ENCODE measurements at regions not wholly inside any gene's neighbourhood (a gene's known extent, or its start where the extent isn't known, plus 50 kb on each side); places are given as distances from the start of the nearest gene placed in this dataset.
"Not testable (repeated sequence)": the region's sequence is repeated elsewhere in the genome, so short reads cannot be mapped to it uniquely, and the experiment has no call there.

- WGBS, 2 donors (ENCODE audit: low coverage in 1 of 2) = 74% methylated on average over 3 of the region's 3 CpGs; no CpG with 5 or more reads in 1 of the 2 donors
- H3K27ac ChIP-seq; in situ Hi-C loops (cut with MboI; ENCODE audit: low pct_ligation_motif_present in 1 of 4, low pct_unique_long_range_greater_than_20kb in 1 of 4, low sequenced_read_pairs in 3 of 4); H3K9me3 ChIP-seq; H3K4me3 ChIP-seq; DNase-seq; H3K36me3 ChIP-seq; H3K27me3 ChIP-seq; H3K4me1 ChIP-seq; intact Hi-C loops (cut with DNase I; ENCODE audit: low total_unique reads): not testable (repeated sequence)
These were observed 293.0 kb upstream of the PLGLB1 start for GRCh38 chr2:87314622-87315021.

- H3K4me1 ChIP-seq; in situ Hi-C loops (cut with MboI; ENCODE audit: low pct_ligation_motif_present in 1 of 4, low pct_unique_long_range_greater_than_20kb in 1 of 4, low sequenced_read_pairs in 3 of 4); intact Hi-C loops (cut with DNase I; ENCODE audit: low total_unique reads); H3K4me3 ChIP-seq; H3K36me3 ChIP-seq; H3K27me3 ChIP-seq; H3K27ac ChIP-seq; DNase-seq; H3K9me3 ChIP-seq: not testable (repeated sequence)
- WGBS, 2 donors (ENCODE audit: low coverage in 1 of 2) = 62 to 70% methylated on average over 2 to 4 of the region's 6 CpGs
These were observed 293.7 kb upstream of the PLGLB1 start for GRCh38 chr2:87315183-87315902.

GRCh38 chr2:87317193-87317592 is 295.5 kb upstream of the PLGLB1 start:
- DNase-seq; H3K4me3 ChIP-seq; intact Hi-C loops (cut with DNase I; ENCODE audit: low total_unique reads); H3K4me1 ChIP-seq; H3K9me3 ChIP-seq; H3K27me3 ChIP-seq; in situ Hi-C loops (cut with MboI; ENCODE audit: low pct_ligation_motif_present in 1 of 4, low pct_unique_long_range_greater_than_20kb in 1 of 4, low sequenced_read_pairs in 3 of 4); H3K27ac ChIP-seq; H3K36me3 ChIP-seq: not testable (repeated sequence)
- 60% methylated on average over 1 of the region's 1 CpG; no CpG with 5 or more reads in 1 of the 2 donors for WGBS, 2 donors (ENCODE audit: low coverage in 1 of 2)

- 33 to 38% methylated on average over 1 of the region's 2 CpGs for WGBS, 2 donors (ENCODE audit: low coverage in 1 of 2)
- H3K4me1 ChIP-seq; DNase-seq; intact Hi-C loops (cut with DNase I; ENCODE audit: low total_unique reads); H3K4me3 ChIP-seq; H3K36me3 ChIP-seq; H3K27me3 ChIP-seq; in situ Hi-C loops (cut with MboI; ENCODE audit: low pct_ligation_motif_present in 1 of 4, low pct_unique_long_range_greater_than_20kb in 1 of 4, low sequenced_read_pairs in 3 of 4); H3K9me3 ChIP-seq; H3K27ac ChIP-seq: not testable (repeated sequence)
These were observed 297.3 kb upstream of the PLGLB1 start for GRCh38 chr2:87318814-87319491.

GRCh38 chr2:87319705-87320104 is 298.1 kb upstream of the PLGLB1 start:
- in situ Hi-C loops (cut with MboI; ENCODE audit: low pct_ligation_motif_present in 1 of 4, low pct_unique_long_range_greater_than_20kb in 1 of 4, low sequenced_read_pairs in 3 of 4) = not testable (repeated sequence)

GRCh38 chr2:87321201-87321600 is 299.6 kb upstream of the PLGLB1 start:
- DNase-seq; intact Hi-C loops (cut with DNase I; ENCODE audit: low total_unique reads); H3K27me3 ChIP-seq; H3K27ac ChIP-seq; H3K4me1 ChIP-seq; in situ Hi-C loops (cut with MboI; ENCODE audit: low pct_ligation_motif_present in 1 of 4, low pct_unique_long_range_greater_than_20kb in 1 of 4, low sequenced_read_pairs in 3 of 4); H3K9me3 ChIP-seq; H3K36me3 ChIP-seq; H3K4me3 ChIP-seq: not testable (repeated sequence)
- 90% methylated on average over 6 of the region's 9 CpGs; no CpG with 5 or more reads in 1 of the 2 donors for WGBS, 2 donors (ENCODE audit: low coverage in 1 of 2)

More at GRCh38 chr2:87319705-87320104, 298.1 kb upstream of the PLGLB1 start:
- intact Hi-C loops (cut with DNase I; ENCODE audit: low total_unique reads); H3K27ac ChIP-seq; H3K4me3 ChIP-seq; H3K9me3 ChIP-seq; H3K36me3 ChIP-seq; H3K4me1 ChIP-seq; H3K27me3 ChIP-seq; DNase-seq: not testable (repeated sequence)
- 100% methylated on average over 1 of the region's 2 CpGs; no CpG with 5 or more reads in 1 of the 2 donors for WGBS, 2 donors (ENCODE audit: low coverage in 1 of 2)

GRCh38 chr2:87324335-87325041 is 302.8 kb upstream of the PLGLB1 start:
- H3K27ac ChIP-seq; H3K9me3 ChIP-seq; H3K4me1 ChIP-seq; in situ Hi-C loops (cut with MboI; ENCODE audit: low pct_ligation_motif_present in 1 of 4, low pct_unique_long_range_greater_than_20kb in 1 of 4, low sequenced_read_pairs in 3 of 4); H3K36me3 ChIP-seq; intact Hi-C loops (cut with DNase I; ENCODE audit: low total_unique reads); H3K4me3 ChIP-seq; H3K27me3 ChIP-seq; DNase-seq: not testable (repeated sequence)
- 45% methylated on average over 6 of the region's 6 CpGs; no CpG with 5 or more reads in 1 of the 2 donors for WGBS, 2 donors (ENCODE audit: low coverage in 1 of 2)

- WGBS, 2 donors (ENCODE audit: low coverage in 1 of 2) = 68% methylated on average over 3 of the region's 12 CpGs; no CpG with 5 or more reads in 1 of the 2 donors
- H3K9me3 ChIP-seq; H3K4me3 ChIP-seq; DNase-seq; H3K27me3 ChIP-seq; H3K27ac ChIP-seq; in situ Hi-C loops (cut with MboI; ENCODE audit: low pct_ligation_motif_present in 1 of 4, low pct_unique_long_range_greater_than_20kb in 1 of 4, low sequenced_read_pairs in 3 of 4); H3K36me3 ChIP-seq; H3K4me1 ChIP-seq; intact Hi-C loops (cut with DNase I; ENCODE audit: low total_unique reads): not testable (repeated sequence)
These were observed 303.6 kb upstream of the PLGLB1 start for GRCh38 chr2:87325042-87325910.

- H3K4me3 ChIP-seq; H3K27me3 ChIP-seq; H3K36me3 ChIP-seq; in situ Hi-C loops (cut with MboI; ENCODE audit: low pct_ligation_motif_present in 1 of 4, low pct_unique_long_range_greater_than_20kb in 1 of 4, low sequenced_read_pairs in 3 of 4); intact Hi-C loops (cut with DNase I; ENCODE audit: low total_unique reads); H3K4me1 ChIP-seq; DNase-seq; H3K9me3 ChIP-seq; H3K27ac ChIP-seq: not testable (repeated sequence)
- 92% methylated on average over 2 of the region's 2 CpGs; no CpG with 5 or more reads in 1 of the 2 donors for WGBS, 2 donors (ENCODE audit: low coverage in 1 of 2)
These were observed 304.3 kb upstream of the PLGLB1 start for GRCh38 chr2:87325911-87326294.

GRCh38 chr2:87326754-87327153 is 305.1 kb upstream of the PLGLB1 start:
- H3K4me3 ChIP-seq; H3K27me3 ChIP-seq; intact Hi-C loops (cut with DNase I; ENCODE audit: low total_unique reads); H3K36me3 ChIP-seq; H3K9me3 ChIP-seq; H3K27ac ChIP-seq; in situ Hi-C loops (cut with MboI; ENCODE audit: low pct_ligation_motif_present in 1 of 4, low pct_unique_long_range_greater_than_20kb in 1 of 4, low sequenced_read_pairs in 3 of 4); H3K4me1 ChIP-seq; DNase-seq: not testable (repeated sequence)
- no CpG with 5 or more reads among the region's 3 CpGs for WGBS, 2 donors (ENCODE audit: low coverage in 1 of 2)
